HG03025 (cell line): ENCODE measurements at regions not wholly inside any gene's neighbourhood (a gene's known extent, or its start where the extent isn't known, plus 50 kb on each side); places are given as distances from the start of the nearest gene placed in this dataset.

ENCODE experiments used
- ATAC-seq: cut with Tn5 transposase; IDR thresholded peaks from one replicate; pipeline ENCODE4 v1.9.1; 2021; ENCODE audit warnings: mild to moderate bottlenecking, moderate library complexity; ENCODE audit not compliant: unreplicated experiment, low FRiP score

DNA sequence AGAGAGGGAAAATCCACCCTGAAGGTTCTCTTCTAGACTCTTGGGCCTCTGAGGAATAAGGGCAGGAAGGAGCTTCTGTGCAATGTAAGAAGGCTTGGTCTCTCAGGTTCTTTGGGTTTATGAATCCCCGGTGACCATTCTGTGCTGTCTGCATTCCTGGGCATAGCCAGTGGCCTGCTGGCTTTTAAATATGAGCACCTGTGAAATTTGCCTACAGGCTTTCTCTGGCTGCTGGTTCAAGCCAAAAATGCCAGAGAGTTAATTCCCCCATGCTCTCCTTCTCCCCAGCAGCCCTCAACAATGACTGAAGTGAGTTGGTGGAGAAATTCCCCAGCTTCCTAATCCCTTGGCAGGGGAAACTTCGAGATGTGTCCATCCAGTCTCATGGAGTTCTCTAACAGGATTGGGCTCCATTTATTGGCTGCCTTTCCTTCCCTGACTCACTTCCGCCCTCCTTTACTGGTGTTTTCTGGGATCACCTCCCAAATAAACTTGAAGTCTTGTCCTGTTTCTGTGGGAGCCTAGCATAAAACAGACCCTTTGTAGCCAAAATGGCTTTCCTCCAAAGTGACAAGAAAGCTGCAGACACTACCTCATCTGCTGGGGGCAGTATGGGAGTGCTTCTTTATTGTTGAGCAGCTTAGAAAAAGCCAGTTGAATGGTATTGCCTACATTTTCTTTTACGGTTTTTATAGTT lies 179.4 kb upstream of the CASK start:
- ATAC-seq = no peak

DNA sequence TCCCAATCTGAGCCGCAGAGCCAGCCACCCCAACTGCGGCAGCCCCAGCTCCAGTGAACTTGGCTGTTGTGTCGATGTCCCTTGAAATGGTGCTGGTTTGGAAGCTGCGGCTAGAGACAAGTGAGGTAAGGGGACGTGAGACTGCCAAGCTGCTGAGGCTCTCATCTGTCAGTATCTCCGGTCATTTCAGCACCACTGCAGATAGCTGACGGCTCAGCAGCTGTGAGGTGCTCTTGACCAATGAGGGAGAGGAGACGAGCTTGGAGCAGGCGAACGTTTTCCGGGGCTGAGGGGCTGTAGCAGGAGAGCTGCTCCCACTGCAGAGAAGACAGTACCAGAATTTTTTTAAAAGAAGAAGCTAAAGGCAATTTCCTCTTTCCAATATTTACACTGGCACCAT lies 175.5 kb upstream of the CASK start:
- no peak for ATAC-seq

DNA sequence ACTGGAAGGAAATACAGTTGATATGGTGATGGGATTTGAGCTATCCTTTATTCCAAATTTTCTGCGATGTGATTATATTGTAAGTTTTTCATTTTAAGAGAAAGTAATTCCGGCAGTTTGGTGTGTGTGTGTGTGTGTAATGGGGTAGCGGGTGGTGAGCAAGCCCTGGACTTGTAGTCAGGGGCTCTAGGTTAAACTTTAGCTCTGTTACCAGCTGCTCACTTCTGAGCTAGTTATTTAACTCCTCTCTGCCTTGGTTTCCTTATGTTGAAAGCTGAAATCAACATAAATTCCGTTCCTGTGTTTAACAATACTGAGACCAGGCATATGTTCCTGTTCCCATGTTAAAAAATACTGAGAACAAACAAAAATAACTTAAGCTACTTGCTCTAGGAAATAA lies 174.1 kb upstream of the CASK start:
- ATAC-seq = no peak

DNA sequence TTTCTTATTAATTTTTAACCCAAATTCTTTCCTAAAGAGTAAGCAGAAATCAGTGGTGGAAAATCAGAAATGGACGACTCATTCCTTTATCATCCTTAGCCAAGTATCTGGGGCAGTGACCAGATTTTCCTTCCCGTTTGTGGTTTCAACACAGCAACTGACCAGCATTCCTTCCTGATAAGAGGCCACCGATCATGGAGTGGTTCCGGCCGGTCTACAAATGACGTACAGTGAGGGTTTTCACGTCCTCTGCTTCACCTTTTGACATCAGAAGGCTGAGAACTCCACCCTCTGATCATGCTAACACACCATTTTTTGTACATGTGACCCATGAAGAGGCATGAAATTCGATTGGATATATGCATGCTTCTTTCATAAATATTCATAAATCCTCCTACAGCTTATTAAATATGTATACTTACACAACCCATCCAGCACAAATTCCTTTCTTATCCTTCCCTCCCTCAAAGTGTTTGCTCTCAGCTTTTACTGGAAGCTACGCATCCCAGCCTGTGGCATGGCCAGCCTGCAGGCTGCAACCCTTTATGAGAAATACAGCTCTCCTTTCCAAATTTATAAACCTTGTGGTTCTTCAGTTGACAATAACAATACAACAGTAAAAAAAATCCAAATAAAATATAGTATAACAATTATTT lies 173.0 kb upstream of the CASK start:
- ATAC-seq = no peak

DNA sequence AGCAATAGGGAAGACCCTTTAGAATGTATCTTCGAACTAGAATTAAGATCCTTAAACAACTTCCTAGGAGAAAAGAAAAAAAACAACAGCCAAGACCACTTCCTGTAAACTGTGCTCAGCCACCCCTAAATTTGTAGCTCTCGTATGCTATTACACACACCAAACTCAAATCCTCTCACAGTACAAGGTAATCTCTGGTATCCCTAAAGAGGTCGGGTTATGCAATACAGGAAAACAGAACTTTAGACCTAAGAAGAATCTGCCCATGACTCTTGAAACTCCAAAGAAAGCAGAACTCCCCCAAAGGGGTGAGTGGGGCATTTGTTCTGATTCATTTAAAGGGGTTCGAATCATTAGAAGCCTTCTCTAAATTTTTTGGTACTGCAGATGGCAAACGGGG lies 170.9 kb upstream of the CASK start:
- ATAC-seq = no peak

DNA sequence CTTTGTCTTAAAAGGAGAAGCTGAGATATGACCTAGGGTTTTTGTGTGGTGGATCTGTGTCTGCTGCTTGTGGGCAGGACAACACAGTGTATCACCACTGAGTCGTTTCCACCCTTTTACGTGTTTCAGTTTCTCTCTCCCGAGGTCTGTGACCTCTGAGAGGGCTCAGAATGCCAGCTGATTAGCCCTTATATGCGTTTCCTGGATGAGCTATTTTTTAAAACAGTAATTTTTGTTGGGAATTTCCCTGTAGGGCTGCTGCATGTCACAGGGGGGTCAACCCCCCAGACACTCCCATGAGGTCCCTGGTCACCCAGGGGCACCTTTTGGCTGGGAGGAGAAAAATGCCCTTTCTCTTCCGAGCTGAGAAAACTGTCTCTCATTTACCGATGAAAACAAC lies 170.4 kb upstream of the CASK start:
- ATAC-seq = no peak

DNA sequence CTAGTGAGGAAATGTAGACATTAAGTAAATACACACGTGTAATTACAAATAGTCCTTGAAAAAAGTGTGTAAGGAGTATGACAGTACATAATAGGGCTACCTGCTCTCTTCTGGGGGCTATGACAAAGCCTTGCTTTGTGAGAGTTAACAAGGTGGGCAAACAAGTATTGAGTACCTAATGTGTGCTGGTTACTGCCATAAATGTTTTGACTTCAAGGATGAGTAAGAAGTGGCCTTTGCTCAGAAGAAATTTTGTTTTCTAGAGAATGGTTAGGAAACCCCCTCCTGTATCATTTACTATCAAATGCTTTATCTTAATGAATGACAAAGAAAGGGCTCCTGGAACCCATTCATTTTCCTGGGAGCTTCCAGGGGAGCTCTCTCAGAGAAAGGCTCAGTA lies 167.0 kb upstream of the CASK start:
- ATAC-seq = no peak

DNA sequence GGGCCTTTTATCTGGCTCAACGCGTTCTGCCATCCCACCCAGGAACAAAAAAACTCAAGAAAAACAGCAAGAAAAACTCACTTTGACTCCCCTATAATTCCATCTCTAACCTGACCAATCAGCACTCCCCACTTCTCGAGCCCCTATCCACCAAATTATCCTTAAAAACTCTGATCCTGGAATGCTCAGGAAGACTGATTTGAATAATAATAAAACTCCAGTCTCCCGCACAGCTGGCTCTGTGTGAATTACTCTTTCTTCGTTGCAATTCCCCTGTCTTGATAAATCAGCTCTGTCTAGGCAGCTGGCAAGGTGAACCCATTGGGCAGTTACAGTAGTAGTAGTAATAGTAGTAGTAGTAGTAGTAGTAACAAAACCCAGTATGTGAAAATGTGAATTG lies 165.7 kb upstream of the CASK start:
- no peak for ATAC-seq

DNA sequence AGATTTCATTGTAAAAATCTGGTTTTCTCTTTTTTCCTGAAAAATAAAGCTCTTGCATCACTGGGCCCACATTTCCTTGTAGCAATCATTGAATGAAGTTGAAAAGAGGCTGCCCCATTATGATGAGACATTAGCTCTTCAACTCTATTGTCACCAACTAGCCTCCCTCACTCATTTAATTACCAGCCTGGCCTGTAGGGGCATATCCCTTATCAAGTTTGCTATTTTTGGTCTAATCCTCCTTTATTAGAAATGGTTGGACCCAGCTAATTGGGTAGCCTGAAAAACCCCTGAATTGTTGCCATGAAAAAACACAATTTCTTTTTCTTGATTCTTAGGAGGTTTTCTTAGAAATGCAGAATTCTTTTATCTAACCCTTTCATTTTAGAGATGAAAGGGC lies 164.6 kb upstream of the CASK start:
- no peak for ATAC-seq

DNA sequence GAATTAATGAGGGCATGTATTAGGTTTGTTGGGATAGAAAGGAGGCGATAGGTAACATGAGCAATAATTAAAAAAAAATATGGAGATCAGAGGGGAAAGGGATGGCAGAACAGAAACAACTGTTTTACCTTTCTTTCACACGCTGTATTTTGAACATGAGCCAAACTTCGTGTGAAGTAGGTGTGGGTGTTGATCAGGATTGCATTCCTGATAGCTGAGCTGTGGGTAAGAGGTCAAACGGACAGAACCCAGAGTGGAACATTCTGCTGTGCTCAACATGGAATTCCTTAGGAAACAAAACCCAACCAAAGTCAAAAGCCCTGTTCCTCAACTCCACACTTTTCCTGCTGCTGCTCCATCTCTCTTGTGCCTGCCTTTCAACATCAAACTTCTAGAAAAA lies 162.5 kb upstream of the CASK start:
- no peak for ATAC-seq

DNA sequence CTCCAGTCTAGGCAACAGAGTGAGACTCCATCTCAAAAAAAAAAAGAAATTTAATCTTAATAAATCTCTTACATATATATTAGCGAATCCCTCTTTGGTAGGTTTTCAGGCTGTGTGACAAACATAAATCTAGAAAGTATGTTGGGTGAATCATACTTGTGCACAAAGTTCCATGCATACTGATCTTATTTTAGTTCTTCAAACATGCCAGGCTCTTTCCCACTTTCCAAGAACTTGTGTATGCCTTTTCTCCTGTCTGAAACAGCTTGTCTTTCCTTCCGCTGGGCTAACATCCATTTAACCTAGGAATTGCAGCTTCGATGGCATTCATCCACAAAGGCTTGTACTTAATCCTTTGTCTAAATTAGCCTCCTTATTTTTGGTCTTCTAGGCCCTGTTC lies 156.6 kb upstream of the CASK start:
- no peak for ATAC-seq

DNA sequence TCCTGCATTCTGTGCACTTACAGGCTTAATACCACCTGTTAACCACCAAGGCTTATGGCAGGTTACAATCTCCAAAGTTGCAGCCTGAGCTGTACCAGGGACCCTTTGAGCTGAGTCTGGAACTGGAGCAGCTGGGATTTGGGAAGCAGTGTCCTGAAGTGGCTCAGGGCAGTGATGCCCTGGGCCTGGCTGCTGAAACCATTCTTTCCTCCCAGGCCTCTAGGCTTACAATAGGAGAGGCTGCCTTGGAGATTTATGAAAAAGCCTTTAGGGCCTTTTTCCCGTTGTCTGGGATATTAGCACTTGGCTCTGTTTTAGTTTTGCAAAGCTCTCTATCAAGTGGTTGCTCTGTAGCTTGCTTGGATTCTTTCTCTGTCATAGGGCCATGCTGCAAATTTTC lies 154.3 kb upstream of the CASK start:
- no peak for ATAC-seq

DNA sequence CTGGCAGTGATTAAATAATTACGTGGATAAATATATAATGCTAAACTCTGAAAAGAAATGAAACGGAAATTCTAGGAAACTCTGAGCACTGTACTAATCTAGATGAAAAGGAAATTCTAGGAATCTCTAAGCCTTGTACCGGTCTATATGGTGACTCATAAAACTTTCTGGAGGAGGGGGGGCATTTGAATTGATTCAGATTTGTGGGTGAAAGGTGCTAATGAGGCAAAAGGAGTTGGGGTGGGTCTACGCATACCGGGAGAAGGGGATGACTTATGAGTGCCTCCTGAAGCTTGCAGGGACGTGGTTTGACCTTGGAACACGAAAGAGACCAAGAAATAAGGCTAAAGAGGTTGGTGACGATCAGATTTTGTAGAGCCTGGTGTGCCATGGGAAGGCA lies 151.7 kb upstream of the CASK start:
- no peak for ATAC-seq

DNA sequence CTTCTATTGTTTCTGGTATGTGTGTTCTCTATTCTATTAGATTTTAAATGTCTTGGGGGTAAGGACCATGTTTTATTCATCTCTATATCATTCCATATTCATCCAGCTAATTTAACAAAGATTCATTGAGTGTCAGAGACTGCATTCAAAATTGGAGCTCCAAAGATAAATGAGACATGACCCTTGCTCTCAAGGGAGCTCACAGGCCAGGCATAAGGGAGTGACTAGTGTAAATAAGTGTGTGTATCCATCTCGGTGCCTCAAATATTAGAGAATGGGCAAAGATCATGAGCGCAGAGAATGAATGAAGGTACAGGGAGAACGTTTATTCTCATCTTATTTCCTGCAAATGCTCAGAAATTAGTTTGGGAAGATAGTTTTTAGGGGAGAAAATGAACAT lies 150.1 kb upstream of the CASK start:
- ATAC-seq = no peak

DNA sequence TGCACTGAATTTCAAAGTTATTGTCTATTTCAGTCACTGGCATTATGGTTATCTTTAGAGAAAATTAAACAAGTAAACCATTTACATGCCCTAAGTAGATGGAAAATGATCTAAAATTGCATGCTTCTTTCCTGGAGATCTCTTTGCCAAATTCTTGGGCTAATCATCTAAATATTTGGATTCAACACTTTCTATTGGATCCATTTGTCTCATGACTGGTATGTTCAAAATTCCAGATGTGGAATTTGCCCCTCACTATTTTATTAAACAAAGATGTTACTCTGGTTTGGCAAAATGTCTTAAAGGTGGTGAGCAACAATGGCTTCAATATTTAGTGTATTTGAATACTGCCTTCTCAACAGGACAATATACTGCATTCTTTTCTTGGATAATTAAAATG lies 147.5 kb upstream of the CASK start:
- ATAC-seq = no peak

DNA sequence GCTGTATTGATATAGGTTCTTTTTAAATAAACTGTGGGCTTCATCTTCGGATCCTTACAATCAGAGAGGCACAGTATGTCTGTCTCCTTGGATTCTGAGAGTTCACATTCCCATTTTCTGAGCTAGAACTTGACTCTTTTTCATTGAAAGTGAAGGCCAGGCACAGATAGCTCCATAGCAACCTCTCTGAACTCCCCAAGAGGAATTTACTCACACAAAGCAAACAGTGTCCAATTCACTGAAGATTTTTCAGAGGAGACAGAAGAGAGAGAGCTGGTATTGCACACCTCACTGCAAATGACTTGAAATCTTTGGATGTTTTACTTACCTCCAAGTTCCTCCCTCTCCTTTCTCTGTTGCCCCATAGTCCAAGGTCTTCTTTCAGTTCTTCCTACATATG lies 130.9 kb upstream of the CASK start:
- no peak for ATAC-seq

DNA sequence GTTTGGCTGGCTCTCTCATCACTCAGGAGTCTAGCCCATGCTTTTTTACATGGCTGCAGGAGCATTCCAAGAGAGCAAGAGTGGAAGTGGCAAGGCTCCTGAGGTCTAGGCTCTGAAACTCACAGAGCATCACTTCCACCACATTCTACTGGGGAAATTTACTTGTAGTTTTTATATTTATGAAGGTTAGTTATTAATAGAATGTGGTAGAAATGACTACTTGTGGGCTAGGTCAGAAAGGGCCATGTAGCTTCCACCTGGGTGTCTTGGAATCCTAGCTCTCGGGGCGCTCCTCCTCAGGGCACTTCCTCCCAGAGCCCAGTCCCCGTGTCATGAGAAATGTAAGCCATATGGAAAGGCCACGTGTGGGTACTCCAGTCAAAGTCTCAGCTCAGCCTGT lies 127.0 kb upstream of the CASK start:
- ATAC-seq = no peak

DNA sequence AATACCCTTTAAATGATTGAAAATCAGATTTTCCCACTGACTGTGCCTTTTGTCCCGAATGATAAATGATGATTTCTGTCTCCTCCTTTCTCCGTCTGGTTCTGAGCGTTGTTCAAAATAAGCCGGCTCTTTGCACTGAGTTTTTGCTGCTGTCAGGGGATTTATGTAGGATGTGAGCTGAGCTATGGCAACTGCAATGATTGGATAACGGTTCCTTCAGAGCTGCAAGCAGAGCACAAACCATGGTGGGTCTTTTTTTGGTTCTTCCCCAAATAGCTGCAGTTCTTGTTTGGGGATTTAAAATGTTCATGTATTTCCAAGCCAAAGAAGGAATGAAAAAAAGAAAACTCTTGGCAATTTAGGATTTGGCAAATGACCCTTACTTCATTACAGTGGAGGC lies 124.5 kb upstream of the CASK start:
- no peak for ATAC-seq

DNA sequence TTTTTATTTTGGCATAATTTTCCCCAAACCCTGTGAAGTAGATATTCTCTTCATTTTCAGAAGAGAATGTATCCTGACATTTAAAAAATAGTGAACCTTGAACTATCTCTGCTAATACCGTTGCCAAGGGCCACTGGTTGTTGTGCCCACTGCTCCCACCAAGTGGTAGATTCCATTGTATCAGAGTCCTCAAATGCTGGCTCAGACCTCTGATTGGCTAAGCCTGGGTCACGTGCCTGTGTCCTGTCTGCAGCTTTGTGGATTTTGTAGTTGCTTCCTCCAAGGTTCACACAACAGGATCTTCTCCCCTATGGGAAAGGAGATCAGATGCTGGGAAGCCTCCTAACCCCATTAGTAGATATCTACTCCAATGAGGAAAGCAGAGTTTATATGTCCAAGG lies 104.8 kb upstream of the CASK start:
- ATAC-seq = no peak

DNA sequence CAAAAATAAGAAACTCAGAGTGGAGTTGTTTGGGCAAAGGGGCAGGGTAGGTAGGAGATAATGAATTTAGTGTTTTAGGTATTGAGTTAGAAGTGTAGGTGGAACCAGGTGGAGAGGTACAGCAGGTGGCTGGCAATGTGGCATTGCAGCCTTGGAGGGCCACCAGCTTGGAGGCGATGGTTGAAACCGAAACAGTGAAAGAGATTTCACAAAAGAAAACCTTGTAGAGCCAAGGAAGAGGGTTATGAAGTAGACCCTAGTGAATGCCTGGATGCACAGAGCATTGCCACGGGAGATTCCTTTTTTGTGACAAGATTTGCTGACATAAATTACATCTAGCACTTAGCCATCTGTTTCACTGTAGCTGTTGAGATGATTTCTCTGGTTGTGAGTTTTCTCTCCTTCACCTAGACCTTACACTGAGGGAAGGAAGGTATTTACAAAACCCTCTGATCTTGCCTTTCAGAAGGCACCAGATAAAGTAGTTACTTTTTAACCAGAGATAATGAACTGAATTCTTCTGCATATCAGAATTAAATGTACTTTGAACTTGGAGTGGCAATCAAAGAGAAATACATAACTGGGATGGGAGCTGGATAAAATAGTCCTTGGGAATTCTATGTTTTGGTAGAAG lies 104.1 kb upstream of the CASK start:
- ATAC-seq = no peak

DNA sequence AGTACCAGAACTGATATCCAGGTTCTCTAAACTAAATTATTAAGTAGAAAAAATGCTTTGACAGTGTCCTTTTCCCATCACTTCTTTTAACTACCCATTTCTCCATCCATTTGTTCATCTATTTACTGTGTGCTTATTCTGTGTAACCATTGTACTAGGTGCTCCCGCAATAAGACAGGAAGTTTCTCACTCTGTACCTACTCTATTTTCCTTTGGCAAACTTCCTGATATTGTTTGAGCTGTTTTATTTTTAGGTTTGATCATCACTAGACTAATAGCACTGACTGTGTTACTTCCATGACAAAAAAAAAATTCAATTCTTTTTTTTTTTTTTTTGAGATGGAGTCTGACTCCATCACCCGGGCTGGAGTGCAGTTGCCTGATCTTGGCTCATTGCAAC lies 102.5 kb upstream of the CASK start:
- ATAC-seq = no peak

DNA sequence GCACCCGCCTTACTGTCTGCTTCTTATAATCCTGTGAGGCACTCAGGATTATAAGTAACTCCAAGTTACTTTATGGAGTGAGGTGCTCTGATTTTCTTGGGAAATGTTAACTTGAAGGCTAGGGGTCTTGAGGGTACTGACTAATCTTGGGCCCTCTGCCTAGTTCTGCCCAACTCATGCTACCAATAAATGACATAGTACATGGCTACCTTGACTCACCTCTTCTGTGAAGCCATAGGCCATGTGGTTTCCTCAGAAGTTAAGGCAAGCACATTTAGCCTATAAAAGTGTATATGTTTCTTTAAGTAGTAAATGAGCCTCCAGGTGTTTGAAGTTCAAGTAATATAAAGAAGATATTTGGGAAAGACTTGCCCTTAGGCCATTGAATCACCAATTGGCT lies 99.8 kb upstream of the CASK start:
- no peak for ATAC-seq
